K562 (cell line): ENCODE measurements at regions not wholly inside any gene's neighbourhood (a gene's known extent, or its start where the extent isn't known, plus 50 kb on each side); places are given as distances from the start of the nearest gene placed in this dataset.

Experiments used
- ATAC-seq: fragments of 200-7000 bp; cut with Tn5 transposase; 3 replicates; pipeline ENCODE4 v1.9.1; 2020; ENCODE audit warnings: moderate library complexity
- BruUV-seq: library from RNA; stranded (reverse); fragments of 400-500 nt; replicated peaks from 2 replicates; lab custom pipeline; 2021; lab: Mats Ljungman, UMichigan
- CTCF ChIA-PET: fragments of 300-600 bp; formaldehyde crosslinking; extraction: SDS; loops from one replicate; lab custom pipeline; 2021; ENCODE audit warnings: low intra/inter-chr PET ratio; lab: Yijun Ruan, JAX
- POLR2A ChIA-PET: fragments of 300-600, 350-650 bp; sonication (Branson Sonifier 250); formaldehyde crosslinking; extraction: SDS; loops from one replicate; lab custom pipeline; 2021; ENCODE audit warnings: antibody characterized with exemption, inconsistent platforms; lab: Yijun Ruan, JAX
- DNase-seq, 4 experiments: peaks; one replicate each; pipeline versions ENCODE4 v3.0.0 to v3.0.0-alpha.2; 2011 to 2018; ENCODE audit warnings: low spot score in 3 of 4, mixed read lengths in 3 of 4; ENCODE audit errors: extremely low read depth in 1 of 4
- FAIRE-seq: peaks from 2 replicates; lab custom pipeline; 2011; peaks lifted over from hg19 to GRCh38; lab: Jason Lieb, UNC
- H2AFZ ChIP-seq: 2 replicates; pipeline ENCODE4 v1.6.0; 2011; ENCODE audit warnings: low read depth, low read length, control low read depth, inconsistent platforms
- H3K27ac ChIP-seq: fragments of 200-600 bp; 3 replicates; pipeline ENCODE4 v1.8.0; 2011; ENCODE audit warnings: low read depth, mild to moderate bottlenecking, control low read depth, inconsistent platforms, low read length, moderate library complexity, mixed read lengths; ENCODE audit errors: extremely low read depth
- H3K27me3 ChIP-seq, 2 experiments: fragments of 300-600 bp in 1 of 2; 2 replicates in 1 of 2; 3 replicates in 1 of 2; pipeline versions ENCODE4 v1.6.0 to v1.8.0; 2011; ENCODE audit warnings: inconsistent platforms in 2 of 2, low read length in 2 of 2, mild to moderate bottlenecking in 1 of 2, mixed read lengths in 1 of 2, moderate library complexity in 1 of 2; ENCODE audit not compliant: control insufficient read depth in 2 of 2, insufficient read depth in 2 of 2
- H3K36me3 ChIP-seq: fragments of 300-600 bp; 3 replicates; pipeline ENCODE4 v1.8.0; 2011; ENCODE audit warnings: mild to moderate bottlenecking, low read length, inconsistent platforms; ENCODE audit not compliant: control insufficient read depth, insufficient read depth
- H3K4me1 ChIP-seq, 2 experiments: fragments of 200-600 bp in 1 of 2; replicated peaks in 1 of 2; 2 replicates in 1 of 2; 3 replicates in 1 of 2; pipeline versions ENCODE4 v1.5.1 to v1.8.0; 2011; ENCODE audit warnings: inconsistent platforms in 2 of 2, low read length in 2 of 2, mild to moderate bottlenecking in 1 of 2, mixed read lengths in 1 of 2, moderate library complexity in 1 of 2; ENCODE audit not compliant: control insufficient read depth in 2 of 2, insufficient read depth in 2 of 2
- H3K4me2 ChIP-seq: 2 replicates; pipeline ENCODE4 v1.6.1; 2011; ENCODE audit warnings: low read length, control low read depth, inconsistent platforms, mixed read lengths; ENCODE audit not compliant: insufficient read depth
- H3K4me3 ChIP-seq: fragments of 200-600 bp; sonication (generic), shearing (Covaris generic); 2 replicates; pipeline ENCODE4 v1.5.1; 2016; ENCODE audit warnings: control low read depth, inconsistent platforms
- H3K79me2 ChIP-seq: fragments of 200-600 bp; 3 replicates; pipeline ENCODE4 v1.8.0; 2011; ENCODE audit warnings: low read length, inconsistent platforms; ENCODE audit not compliant: control insufficient read depth, insufficient read depth
- H3K9ac ChIP-seq, 2 experiments: 2 replicates each; pipeline versions ENCODE4 v1.6.0 to v1.6.1; 2011; ENCODE audit warnings: low read depth in 2 of 2, low read length in 2 of 2, control low read depth in 1 of 2, inconsistent platforms in 1 of 2, mild to moderate bottlenecking in 1 of 2, mixed read lengths in 1 of 2; ENCODE audit not compliant: insufficient read depth in 1 of 2
- H3K9me1 ChIP-seq: one replicate; pipeline ENCODE4 v1.6.0; 2011; ENCODE audit warnings: inconsistent platforms, mild to moderate bottlenecking, low read length, moderate library complexity; ENCODE audit not compliant: control insufficient read depth, insufficient read depth
- H3K9me3 ChIP-seq: replicated peaks from 2 replicates; pipeline ENCODE4 v1.5.1; 2011; ENCODE audit warnings: low read depth, low read length, inconsistent platforms; ENCODE audit not compliant: control insufficient read depth, insufficient read depth
- H4K20me1 ChIP-seq: replicated peaks from 2 replicates; pipeline ENCODE4 v1.6.1; 2011; ENCODE audit warnings: low read length, inconsistent platforms, mixed read lengths; ENCODE audit not compliant: control insufficient read depth, insufficient read depth
- BRCA1 ChIP-seq, 2 experiments: fragments of 450-650 bp in 1 of 2; sonication (generic) in 1 of 2; formaldehyde crosslinking in 1 of 2; IDR thresholded peaks; 2 replicates each; pipeline versions ENCODE4 v1.5.0 to v1.6.1; 2017 to 2020; ENCODE audit warnings: mild to moderate bottlenecking in 1 of 2, missing genetic modification reagents in 1 of 2
- CXXC5 ChIP-seq: fragments of 250-450 bp; sonication (Bioruptor Pico); IDR thresholded peaks from 2 replicates; pipeline ENCODE4 v1.8.0; 2022; ENCODE audit warnings: inconsistent platforms, mild to moderate bottlenecking, moderate library complexity
- HDGF ChIP-seq: fragments of 450-650 bp; IDR thresholded peaks from 2 replicates; pipeline ENCODE4 v1.6.1; 2016
- JUNB ChIP-seq: fragments of 450-650 bp; formaldehyde crosslinking; conservative IDR thresholded peaks from 2 replicates; pipeline ENCODE4 v1.4.0; 2020; ENCODE audit warnings: mild to moderate bottlenecking
- MYNN ChIP-seq, 2 experiments: sonication (generic); formaldehyde crosslinking in 1 of 2; IDR thresholded peaks; 2 replicates each; pipeline versions ENCODE4 v1.5.0 to v1.6.1; 2016 to 2020; ENCODE audit warnings: antibody characterized with exemption in 1 of 2, missing genetic modification reagents in 1 of 2
- NUFIP1 ChIP-seq: fragments of 450-650 bp; IDR thresholded peaks from 2 replicates; pipeline ENCODE4 v1.6.1; 2018; ENCODE audit not compliant: partially characterized antibody
- RFX1 ChIP-seq: fragments of 450-650 bp; IDR thresholded peaks from 2 replicates; pipeline ENCODE4 v1.6.1; 2016; ENCODE audit warnings: mild to moderate bottlenecking, moderate library complexity
- SAP30 ChIP-seq: fragments of 200-600 bp; sonication (generic); IDR thresholded peaks from 2 replicates; pipeline ENCODE4 v1.6.1; 2012; ENCODE audit warnings: borderline replicate concordance, low read depth, mild to moderate bottlenecking, moderate library complexity, low read length, control low read depth, inconsistent platforms; ENCODE audit not compliant: insufficient read depth, poor library complexity, severe bottlenecking
- SMARCA5 ChIP-seq: fragments of 450-650 bp; IDR thresholded peaks from 2 replicates; pipeline ENCODE4 v1.6.1; 2016
- TBP ChIP-seq: optimal IDR thresholded peaks from 2 replicates; pipeline ENCODE3; 2011; ENCODE audit warnings: low read depth, low read length, improper control_type of control experiment
- WGBS: fragments of 100-300 bp; shearing (Covaris generic); methylation state at CpG from one replicate; pipeline ENCODE4 v1.1.6; 2016; ENCODE audit warnings: low coverage, mixed read lengths; ENCODE audit not compliant: insufficient coverage; ENCODE audit errors: missing lambda C conversion rate; 5-methylcytosine and 5-hydroxymethylcytosine counted together
- in situ Hi-C: fragments of 300-500 bp; cut with MboI; formaldehyde crosslinking; loops from 4 replicates; pipeline ENCODE4 v1.15.0; 2018; ENCODE audit warnings: inconsistent platforms, mixed read lengths
- intact Hi-C: fragments of 100-400 bp; cut with micrococcal nuclease; formaldehyde crosslinking; loops from 2 replicates; pipeline ENCODE4 v1.14.2; 2022
- TF ChIP-seq, protein P1 (sequence below): fragments of 450-650 bp; conservative IDR thresholded peaks from 2 replicates; pipeline ENCODE4 v1.6.1; 2016; ENCODE audit warnings: missing genetic modification characterization, low read depth, mild to moderate bottlenecking, missing compliant biosample characterization, moderate library complexity

DNA sequence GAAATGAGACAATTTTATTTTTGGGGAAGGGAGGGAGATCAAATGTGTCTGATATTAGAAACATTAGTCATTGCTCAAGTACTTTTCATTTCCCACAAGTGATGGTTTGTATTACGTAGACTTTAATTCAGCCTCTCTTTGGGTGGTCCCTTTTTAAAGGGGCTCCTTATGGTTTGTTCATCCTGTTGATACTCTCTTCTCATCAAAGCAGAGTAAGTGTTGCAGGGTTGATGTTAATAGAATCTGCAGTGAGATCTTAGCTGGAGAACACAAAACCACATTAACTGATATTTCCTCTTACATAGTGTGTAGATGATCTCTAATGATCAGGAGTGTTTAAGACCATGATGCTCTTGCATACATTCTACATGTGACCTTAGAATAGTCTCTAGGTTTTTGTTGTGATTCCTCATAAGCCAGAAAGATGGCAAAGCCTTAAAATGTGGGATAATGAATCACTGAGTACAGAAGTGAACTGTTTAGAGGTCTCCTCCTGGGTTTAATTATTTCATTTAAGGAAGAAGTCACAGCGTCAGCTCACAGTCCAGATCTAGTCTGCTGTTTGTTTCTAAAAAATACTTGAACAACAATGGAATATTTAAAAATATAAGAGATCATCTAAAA, 87.4 kb upstream of the PTPRR start (continued):
- TF ChIP-seq BRCA1 (IDR thresholded peaks at IDR 0.05): no peak
- no peak for TF ChIP-seq BRCA1 (CRISPR knock-in tag; IDR thresholded peaks at IDR 0.05)
- TF ChIP-seq JUNB (CRISPR knock-in tag): no peak
- TF ChIP-seq CXXC5 (CRISPR knock-in tag): no peak
- TF ChIP-seq TBP: no peak
- no peak for TF ChIP-seq SAP30
- no peak for TF ChIP-seq RFX1
- TF ChIP-seq SMARCA5: no peak
- TF ChIP-seq, protein P1, sequence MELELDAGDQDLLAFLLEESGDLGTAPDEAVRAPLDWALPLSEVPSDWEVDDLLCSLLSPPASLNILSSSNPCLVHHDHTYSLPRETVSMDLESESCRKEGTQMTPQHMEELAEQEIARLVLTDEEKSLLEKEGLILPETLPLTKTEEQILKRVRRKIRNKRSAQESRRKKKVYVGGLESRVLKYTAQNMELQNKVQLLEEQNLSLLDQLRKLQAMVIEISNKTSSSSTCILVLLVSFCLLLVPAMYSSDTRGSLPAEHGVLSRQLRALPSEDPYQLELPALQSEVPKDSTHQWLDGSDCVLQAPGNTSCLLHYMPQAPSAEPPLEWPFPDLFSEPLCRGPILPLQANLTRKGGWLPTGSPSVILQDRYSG: no peak
- no peak for TF ChIP-seq HDGF

DNA sequence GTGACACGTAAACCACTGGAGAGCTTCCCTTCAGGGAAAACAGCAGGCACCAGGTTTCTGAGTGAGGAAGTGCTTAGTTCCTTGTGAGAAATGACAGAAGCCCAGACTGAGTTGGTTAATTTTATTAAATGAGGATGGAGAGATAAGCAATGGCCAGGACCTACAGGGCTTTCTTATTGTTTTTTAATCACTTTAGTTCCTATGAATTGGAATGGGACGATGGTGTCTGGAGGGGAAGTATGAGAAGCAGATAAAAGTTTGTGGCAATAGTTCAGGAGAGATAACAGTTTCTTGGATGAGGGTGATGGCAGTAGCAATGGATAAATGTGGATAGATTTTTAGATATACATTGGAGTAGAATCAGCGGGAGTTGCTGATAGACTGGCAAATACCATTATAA, 86.5 kb upstream of the PTPRR start:
- ChIA-PET CTCF (no interaction called here), POLR2A (interaction anchor here (0.6 to 0.7 kb wide), 2 partner anchors 10 to 13 kb away, joined by 3 to 4 read pairs; no protein-coding TSS in a partner anchor)
- intact Hi-C loops: no loop called here
- no peaks in the 10 kb centered on the region for H3K36me3 ChIP-seq
- no peaks in the 10 kb centered on the region for H3K79me2 ChIP-seq
- H3K4me3 ChIP-seq: no peak overlapping the region
- H3K9me1 ChIP-seq: no peaks in the 10 kb centered on the region
- no peak overlapping the region for H3K27ac ChIP-seq
- in situ Hi-C loops: loop anchor here (25.0 kb wide), 2 partner anchors 270 to 420 kb away; no protein-coding TSS in a partner anchor
- WGBS: 0% methylated on average over 3 of the region's 3 CpGs
- ATAC-seq (no peak), DNase-seq (no peak), FAIRE-seq (no peak)
- H3K4me2 ChIP-seq: no peak overlapping the region
- H3K27me3 ChIP-seq: no peaks in the 10 kb centered on the region
- H3K9ac ChIP-seq: no peak overlapping the region
- H4K20me1 ChIP-seq: no peaks in the 10 kb centered on the region
- H3K9me3 ChIP-seq: no peaks in the 10 kb centered on the region
- no peaks in the 10 kb centered on the region for H3K4me1 ChIP-seq
- TF ChIP-seq MYNN (IDR thresholded peaks at IDR 0.05): no peak
- TF ChIP-seq MYNN (CRISPR knock-in tag; IDR thresholded peaks at IDR 0.05): no peak
- TF ChIP-seq NUFIP1: no peak
- H2AFZ ChIP-seq: no peak overlapping the region
- BruUV-seq: no TSS peak
